CD14-positive monocyte (primary cell): ENCODE measurements at regions not wholly inside any gene's neighbourhood (a gene's known extent, or its start where the extent isn't known, plus 50 kb on each side); places are given as distances from the start of the nearest gene placed in this dataset.

Source experiments
- DNase-seq, 3 donors: peaks; one replicate each; pipeline ENCODE4 v3.0.0-alpha.2; 2011 to 2022
- H2AFZ ChIP-seq: 2 replicates; pipeline ENCODE4 v1.6.0; 2012; ENCODE audit warnings: mild to moderate bottlenecking, low read depth, low read length, inconsistent platforms; ENCODE audit not compliant: insufficient read depth, poor library complexity, severe bottlenecking
- H3K27ac ChIP-seq, 2 donors: 1 replicate in 1 of 2; 2 replicates in 1 of 2; pipeline ENCODE4 v1.5.1; 2012 to 2013; ENCODE audit warnings: low read length in 2 of 2, control low read depth in 1 of 2, inconsistent platforms in 1 of 2, low read depth in 1 of 2, mild to moderate bottlenecking in 1 of 2
- H3K27me3 ChIP-seq, 2 donors: one replicate each; pipeline versions ENCODE4 v1.6.0 to v1.6.1; 2011 to 2013; ENCODE audit warnings: low read length in 2 of 2; ENCODE audit not compliant: control insufficient read depth in 2 of 2, insufficient read depth in 2 of 2
- H3K36me3 ChIP-seq, 2 donors: replicated peaks in 1 of 2; 1 replicate in 1 of 2; 2 replicates in 1 of 2; pipeline versions ENCODE4 v1.5.1 to v1.6.1; 2012 to 2013; ENCODE audit warnings: low read length in 2 of 2, control low read depth in 1 of 2, inconsistent platforms in 1 of 2, mild to moderate bottlenecking in 1 of 2; ENCODE audit not compliant: insufficient read depth in 2 of 2, control insufficient read depth in 1 of 2
- H3K4me1 ChIP-seq, 2 donors: 1 replicate in 1 of 2; 2 replicates in 1 of 2; pipeline versions ENCODE4 v1.5.1 to v1.6.1; 2012 to 2013; ENCODE audit warnings: low read length in 2 of 2, control low read depth in 1 of 2, inconsistent platforms in 1 of 2, mild to moderate bottlenecking in 1 of 2, moderate library complexity in 1 of 2; ENCODE audit not compliant: insufficient read depth in 2 of 2, control insufficient read depth in 1 of 2
- H3K4me2 ChIP-seq: replicated peaks from 2 replicates; pipeline ENCODE3; 2012; ENCODE audit warnings: low read length, moderate library complexity, mild to moderate bottlenecking; ENCODE audit not compliant: poor library complexity, severe bottlenecking; ENCODE audit errors: extremely low read depth
- H3K4me3 ChIP-seq, 3 experiments: fragments of 200-600 bp in 1 of 3; sonication (generic) in 1 of 3; replicated peaks in 1 of 3; 1 replicate in 2 of 3; 2 replicates in 1 of 3; pipeline ENCODE4 v1.5.1; 2011 to 2013; ENCODE audit warnings: low read length in 3 of 3, mild to moderate bottlenecking in 3 of 3, control low read depth in 2 of 3, low read depth in 2 of 3, inconsistent platforms in 1 of 3, moderate library complexity in 1 of 3
- H3K79me2 ChIP-seq: 2 replicates; pipeline ENCODE4 v1.6.0; 2012; ENCODE audit warnings: mild to moderate bottlenecking, control low read depth, inconsistent platforms, low read length, moderate library complexity; ENCODE audit not compliant: insufficient read depth
- H3K9ac ChIP-seq: 2 replicates; pipeline ENCODE4 v1.6.0; 2017; ENCODE audit warnings: low read length, mild to moderate bottlenecking; ENCODE audit not compliant: insufficient read depth, poor library complexity, severe bottlenecking
- H3K9me3 ChIP-seq, 2 donors: replicated peaks in 1 of 2; 1 replicate in 1 of 2; 2 replicates in 1 of 2; pipeline versions ENCODE4 v1.5.1 to v1.6.1; 2012 to 2013; ENCODE audit warnings: low read length in 2 of 2, control low read depth in 1 of 2; ENCODE audit not compliant: control insufficient read depth in 1 of 2, insufficient read depth in 1 of 2
- H4K20me1 ChIP-seq: 2 replicates; pipeline ENCODE4 v1.6.0; 2012; ENCODE audit warnings: mild to moderate bottlenecking, low read length, control low read depth, moderate library complexity; ENCODE audit not compliant: insufficient read depth
- H3K27ac Mint-ChIP-seq, 7 donors: one replicate each; pipeline ENCODE4 v1.8.0; 2020; ENCODE audit warnings: mild to moderate bottlenecking in 7 of 7, mixed read lengths in 7 of 7, moderate library complexity in 6 of 7, inconsistent platforms in 2 of 7
- H3K27me3 Mint-ChIP-seq, 3 donors: one replicate each; pipeline ENCODE4 v1.8.0; 2021 to 2022; ENCODE audit warnings: low read depth in 3 of 3, mild to moderate bottlenecking in 3 of 3, mixed read lengths in 3 of 3, moderate library complexity in 3 of 3, inconsistent platforms in 1 of 3
- H3K36me3 Mint-ChIP-seq, 2 donors: one replicate each; pipeline ENCODE4 v1.8.0; 2020; ENCODE audit warnings: mixed read lengths in 2 of 2, inconsistent platforms in 1 of 2, mild to moderate bottlenecking in 1 of 2
- H3K4me1 Mint-ChIP-seq: one replicate; pipeline ENCODE4 v1.8.0; 2020; ENCODE audit warnings: mild to moderate bottlenecking, mixed read lengths
- H3K4me3 Mint-ChIP-seq, 2 donors: one replicate each; pipeline ENCODE4 v1.8.0; 2020; ENCODE audit warnings: mild to moderate bottlenecking in 2 of 2, mixed read lengths in 2 of 2, moderate library complexity in 1 of 2
- H3K9me3 Mint-ChIP-seq, 7 donors: one replicate each; pipeline ENCODE4 v1.8.0; 2020 to 2022; ENCODE audit warnings: mixed read lengths in 7 of 7, mild to moderate bottlenecking in 6 of 7, moderate library complexity in 6 of 7, inconsistent platforms in 2 of 7
- WGBS: methylation state at CpG from one replicate; pipeline ENCODE4 v1.1.5; 2013; ENCODE audit warnings: missing lambda C conversion rate; ENCODE audit not compliant: insufficient coverage; 5-methylcytosine and 5-hydroxymethylcytosine counted together
- intact Hi-C, 2 donors: fragments of 100-400 bp; cut with micrococcal nuclease; formaldehyde crosslinking; loops; one replicate each; pipeline versions ENCODE4 v1.15.0 to v1.15.1; 2023
- TF ChIP-seq, protein P1 (sequence below): fragments of 200-600 bp; IDR thresholded peaks from one replicate; pipeline ENCODE4 v1.8.0; 2022; ENCODE audit warnings: antibody characterized with exemption, mild to moderate bottlenecking

DNA sequence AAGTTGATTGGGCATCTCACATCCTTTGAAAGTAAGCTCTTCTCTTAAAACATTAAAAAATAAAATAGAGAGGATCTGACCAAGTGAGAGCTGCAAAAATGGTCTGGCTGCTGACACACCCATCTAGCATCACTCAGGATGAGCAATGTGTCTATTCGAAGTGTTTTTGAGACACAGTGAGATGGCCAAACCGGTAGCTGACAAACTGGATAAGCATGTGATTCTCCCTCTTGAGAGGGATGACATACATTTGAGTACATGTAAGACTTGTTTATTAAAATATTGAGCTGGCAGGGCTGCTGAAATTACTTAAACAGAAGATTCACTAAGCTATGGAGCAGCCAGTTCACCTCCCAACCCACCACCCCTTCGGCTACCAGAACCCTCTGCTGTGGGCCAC lies 333.9 kb downstream of the ADRA2A start:
- TF ChIP-seq, protein P1, sequence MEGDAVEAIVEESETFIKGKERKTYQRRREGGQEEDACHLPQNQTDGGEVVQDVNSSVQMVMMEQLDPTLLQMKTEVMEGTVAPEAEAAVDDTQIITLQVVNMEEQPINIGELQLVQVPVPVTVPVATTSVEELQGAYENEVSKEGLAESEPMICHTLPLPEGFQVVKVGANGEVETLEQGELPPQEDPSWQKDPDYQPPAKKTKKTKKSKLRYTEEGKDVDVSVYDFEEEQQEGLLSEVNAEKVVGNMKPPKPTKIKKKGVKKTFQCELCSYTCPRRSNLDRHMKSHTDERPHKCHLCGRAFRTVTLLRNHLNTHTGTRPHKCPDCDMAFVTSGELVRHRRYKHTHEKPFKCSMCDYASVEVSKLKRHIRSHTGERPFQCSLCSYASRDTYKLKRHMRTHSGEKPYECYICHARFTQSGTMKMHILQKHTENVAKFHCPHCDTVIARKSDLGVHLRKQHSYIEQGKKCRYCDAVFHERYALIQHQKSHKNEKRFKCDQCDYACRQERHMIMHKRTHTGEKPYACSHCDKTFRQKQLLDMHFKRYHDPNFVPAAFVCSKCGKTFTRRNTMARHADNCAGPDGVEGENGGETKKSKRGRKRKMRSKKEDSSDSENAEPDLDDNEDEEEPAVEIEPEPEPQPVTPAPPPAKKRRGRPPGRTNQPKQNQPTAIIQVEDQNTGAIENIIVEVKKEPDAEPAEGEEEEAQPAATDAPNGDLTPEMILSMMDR: no peak
- intact Hi-C loops: no loop called here
- Mint-ChIP-seq H3K27ac (no peak overlapping the region), H3K36me3 (no peaks in the 10 kb centered on the region), H3K9me3 (peaks cover 0 to 8% (median 0%) of the 10 kb centered on the region in 7 donors), H3K27me3 (peaks cover 0 to 1% (median 0%) of the 10 kb centered on the region in 3 donors), H3K4me3 (no peak overlapping the region), H3K4me1 (no peaks in the 10 kb centered on the region)
- Histone ChIP-seq H3K9me3 (no peaks in the 10 kb centered on the region), H3K4me3 (no peak overlapping the region), H3K4me1 (no peaks in the 10 kb centered on the region), H3K27ac (no peak overlapping the region), H2AFZ (no peak overlapping the region), H4K20me1 (no peaks in the 10 kb centered on the region), H3K4me2 (no peak overlapping the region), H3K27me3 (no peaks in the 10 kb centered on the region), H3K79me2 (no peaks in the 10 kb centered on the region), H3K9ac (no peak overlapping the region), H3K36me3 (no peaks in the 10 kb centered on the region)
- DNase-seq: no peak
- WGBS: 80% methylated on average over 1 of the region's 3 CpGs

DNA sequence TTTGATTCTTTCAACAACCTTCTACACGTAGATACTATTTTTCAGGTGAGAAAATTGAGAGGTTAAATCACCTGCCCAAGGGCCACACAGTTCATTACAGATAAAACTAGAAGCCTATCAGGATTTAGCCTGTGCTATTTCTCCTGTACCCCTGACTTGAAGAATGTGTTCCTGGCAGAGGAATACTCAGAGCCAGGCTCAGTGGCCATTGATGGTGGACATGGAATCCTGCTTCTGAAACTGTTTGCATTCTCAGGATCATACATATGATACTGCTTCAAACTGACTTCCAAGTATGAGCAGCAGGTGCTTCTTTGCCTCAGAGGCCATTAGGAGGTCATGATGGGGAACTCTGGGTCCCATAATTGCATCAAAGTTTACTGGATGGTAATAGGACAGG lies 348.6 kb downstream of the ADRA2A start:
- H3K4me2 ChIP-seq: no peak overlapping the region
- no peak overlapping the region for H3K9ac ChIP-seq
- Mint-ChIP-seq H3K4me3 (no peak overlapping the region), H3K27ac (no peak overlapping the region), H3K27me3 (peaks cover 0 to 3% (median 0%) of the 10 kb centered on the region in 3 donors), H3K36me3 (no peaks in the 10 kb centered on the region), H3K9me3 (peaks cover 0 to 5% (median 0%) of the 10 kb centered on the region in 7 donors), H3K4me1 (no peaks in the 10 kb centered on the region)
- H3K27me3 ChIP-seq: no peaks in the 10 kb centered on the region
- no peaks in the 10 kb centered on the region for H3K36me3 ChIP-seq
- WGBS: no CpG with 5 or more reads among the region's 1 CpG
- H4K20me1 ChIP-seq: no peaks in the 10 kb centered on the region
- no peaks in the 10 kb centered on the region for H3K4me1 ChIP-seq
- H3K4me3 ChIP-seq: no peak overlapping the region
- no peaks in the 10 kb centered on the region for H3K79me2 ChIP-seq
- DNase-seq: no peak
- H2AFZ ChIP-seq: no peak overlapping the region
- intact Hi-C loops: no loop called here
- TF ChIP-seq, protein P1: no peak
- H3K9me3 ChIP-seq: no peaks in the 10 kb centered on the region
- no peak overlapping the region for H3K27ac ChIP-seq
